HG02852 (cell line): ENCODE measurements at regions not wholly inside any gene's neighbourhood (a gene's known extent, or its start where the extent isn't known, plus 50 kb on each side); places are given as distances from the start of the nearest gene placed in this dataset.
A peak's percentile ranks its signal among the peaks of the same experiment; 100 is the strongest.

Source experiments
- ATAC-seq: cut with Tn5 transposase; IDR thresholded peaks from one replicate; pipeline ENCODE4 v1.9.1; 2021; ENCODE audit warnings: mild to moderate bottlenecking, moderate library complexity; ENCODE audit not compliant: unreplicated experiment

DNA sequence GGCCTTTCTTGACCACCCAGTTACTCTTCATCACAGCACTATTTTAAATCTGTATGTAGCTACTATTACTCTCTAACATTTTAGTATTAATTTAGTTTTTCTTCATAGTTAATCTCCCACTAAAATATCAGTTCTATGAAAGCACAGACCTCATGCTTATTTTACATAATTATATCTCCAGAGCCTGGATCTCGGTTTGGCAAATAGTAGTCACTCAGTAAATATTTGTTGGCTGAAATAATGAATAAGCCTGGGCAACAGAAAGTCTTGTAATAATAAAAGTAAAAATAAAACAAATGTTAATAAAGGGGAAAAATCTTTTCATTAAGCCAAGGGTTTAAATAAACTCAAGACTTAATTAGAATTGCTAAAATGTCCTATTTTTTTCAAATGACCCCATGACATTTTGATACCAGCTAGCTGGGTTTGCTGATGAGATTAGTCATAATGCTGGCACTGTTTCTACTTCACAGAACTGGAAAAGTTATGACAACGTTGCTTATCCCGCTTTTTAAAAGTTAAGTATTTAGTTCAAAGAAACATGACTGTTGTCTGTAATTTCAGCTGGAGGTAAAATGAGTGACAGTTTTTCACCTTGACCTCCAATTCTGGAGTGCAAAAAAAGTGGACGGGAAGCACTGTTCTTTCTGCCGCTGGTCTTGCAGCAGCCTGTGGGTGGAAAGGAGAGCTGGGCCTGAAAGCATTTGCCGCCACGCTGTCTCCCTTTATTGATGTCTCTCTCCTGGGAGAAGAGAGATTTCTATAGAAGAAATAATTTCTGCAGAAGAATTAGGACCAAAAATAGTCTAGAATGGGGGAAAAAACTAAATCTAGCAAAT is 85.2 kb upstream of the SPATA13 start:
- ATAC-seq = no peak

DNA sequence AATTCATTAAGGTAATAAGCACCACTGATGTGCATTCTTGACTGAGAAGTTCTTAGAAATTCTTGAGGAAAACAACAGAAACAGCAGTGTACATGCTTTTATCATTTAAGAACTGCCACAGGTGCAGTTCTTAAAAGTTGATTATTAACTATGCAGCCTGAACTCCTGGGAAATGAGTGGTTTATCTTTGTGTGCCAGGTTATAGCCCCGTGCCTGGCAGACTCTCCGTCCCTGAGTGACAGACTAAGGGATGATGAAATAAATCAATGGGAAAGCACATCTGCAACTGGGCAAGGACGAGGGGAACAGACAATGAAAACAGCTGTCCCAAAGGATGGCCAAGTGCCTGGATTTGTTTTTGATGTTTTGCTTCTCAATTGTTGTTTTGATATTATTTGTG is 84.4 kb upstream of the SPATA13 start:
- no peak for ATAC-seq

GRCh38 chr13:24076636-24077035 is 83.9 kb upstream of the SPATA13 start:
- no peak for ATAC-seq

DNA sequence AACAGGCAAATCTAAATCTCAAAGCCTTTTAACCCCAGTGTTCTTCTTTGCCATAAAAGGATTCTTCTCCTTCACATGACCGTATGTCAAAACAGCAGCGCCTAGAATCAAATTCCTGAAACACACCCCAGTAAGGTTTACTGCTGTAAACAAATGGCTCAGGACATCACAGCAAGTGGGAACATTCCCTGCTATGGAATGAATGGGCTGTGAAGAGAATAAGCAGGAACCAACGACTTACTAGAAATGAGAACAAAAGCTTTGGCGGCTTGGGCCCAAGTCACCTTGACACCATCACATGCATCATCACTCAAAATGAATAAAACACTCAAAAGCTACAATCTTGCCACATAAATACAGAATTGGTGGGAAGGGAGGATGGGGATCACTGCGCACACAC is 80.4 kb upstream of the SPATA13 start:
- no peak for ATAC-seq

DNA sequence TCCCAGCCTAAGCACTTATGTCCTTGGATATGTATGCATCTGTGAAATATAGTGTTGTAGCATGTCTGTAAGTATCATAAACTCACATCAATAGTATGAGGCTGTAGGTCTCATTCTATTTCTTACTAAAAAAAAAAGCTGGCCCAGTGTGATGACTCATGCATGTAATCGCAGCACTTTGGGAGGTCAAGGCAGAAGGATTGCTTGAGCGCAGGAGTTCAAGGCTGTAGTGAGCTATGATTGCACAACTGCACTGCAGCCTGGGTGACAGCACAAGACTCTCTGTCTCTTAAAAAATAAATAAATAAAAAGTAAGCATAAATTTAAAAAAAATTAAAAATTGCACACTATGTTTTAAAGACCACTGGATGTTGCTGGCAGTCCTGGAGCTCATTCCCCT is 79.1 kb upstream of the SPATA13 start:
- no peak for ATAC-seq

- ATAC-seq = no peak
Measured at GRCh38 chr13:24083141-24083540, 77.4 kb upstream of the SPATA13 start.

DNA sequence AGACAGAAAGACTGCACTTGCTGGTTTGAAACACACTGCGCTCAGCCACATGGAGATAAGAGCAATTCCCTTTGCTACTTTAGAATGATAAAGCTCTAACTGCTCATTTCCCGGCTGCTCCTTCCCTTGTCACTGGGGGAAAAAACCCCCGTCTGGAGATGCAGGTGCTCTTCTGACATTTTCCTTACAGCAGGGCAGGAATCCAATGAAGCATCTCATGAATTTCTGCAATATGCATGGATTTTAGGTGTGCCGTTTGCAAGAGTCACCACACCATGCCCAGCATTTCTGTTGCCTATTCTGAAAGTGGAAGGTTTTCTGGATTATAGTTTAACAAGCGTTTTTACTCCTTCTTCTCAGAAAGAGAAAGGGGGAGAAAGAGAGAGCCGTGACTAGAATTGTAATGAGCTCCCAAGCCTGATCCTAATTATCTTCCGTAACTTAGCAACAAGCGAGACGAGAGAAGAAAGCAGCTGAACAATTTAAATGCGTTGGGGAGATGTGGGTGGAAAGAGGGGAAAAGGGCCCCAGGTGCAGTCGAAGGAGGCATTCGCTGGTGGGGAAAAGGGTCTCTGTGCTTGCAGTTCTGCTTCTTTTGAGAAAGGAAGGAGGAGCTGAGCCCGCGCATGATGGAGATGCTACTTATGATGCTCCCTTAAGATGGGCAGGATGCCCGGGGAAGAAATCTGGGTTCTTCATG is 76.6 kb upstream of the SPATA13 start:
- ATAC-seq = no peak

DNA sequence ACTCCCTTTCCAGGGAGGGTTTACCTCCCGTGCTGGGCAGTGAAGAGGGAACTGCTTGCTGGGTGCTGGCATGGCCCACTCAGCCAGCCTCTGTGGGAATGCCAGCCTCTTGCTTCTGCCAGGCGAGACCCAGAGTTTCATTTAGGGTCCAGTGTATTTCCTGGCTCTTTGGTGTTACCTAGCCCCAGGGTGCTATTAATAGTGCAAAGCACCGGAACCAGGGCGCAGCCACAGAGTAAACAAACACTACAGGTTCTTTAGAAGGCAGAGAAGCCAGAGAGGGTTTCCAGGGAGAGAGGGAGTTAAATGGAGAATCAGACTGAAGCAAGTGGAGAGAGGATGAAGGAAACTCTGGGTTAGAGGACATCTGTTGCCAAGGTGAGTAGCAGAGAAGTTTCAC is 74.9 kb upstream of the SPATA13 start:
- ATAC-seq = no peak

DNA sequence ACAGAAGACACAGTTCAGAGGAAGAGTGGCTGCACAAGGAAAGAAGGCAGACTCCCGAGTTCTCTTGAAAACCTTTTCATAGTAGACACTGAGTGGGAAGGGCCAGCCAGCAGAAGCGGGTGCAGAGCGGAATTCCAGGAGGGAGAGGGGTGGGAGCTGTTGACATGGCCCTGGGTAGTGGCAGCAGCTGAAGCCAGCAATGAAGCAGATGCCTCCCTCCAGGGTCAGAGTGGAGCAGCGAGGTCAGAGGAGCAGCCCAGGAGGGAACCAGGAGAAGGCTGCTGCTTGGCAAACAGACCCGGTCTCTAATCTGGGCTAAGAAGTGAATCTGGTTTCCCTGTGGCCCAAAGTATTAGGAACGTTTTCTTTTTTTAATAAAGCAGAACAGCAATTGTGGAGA is 73.9 kb upstream of the SPATA13 start:
- ATAC-seq = no peak

- no peak for ATAC-seq
Measured at GRCh38 chr13:24087605-24088225, 72.8 kb upstream of the SPATA13 start.

DNA sequence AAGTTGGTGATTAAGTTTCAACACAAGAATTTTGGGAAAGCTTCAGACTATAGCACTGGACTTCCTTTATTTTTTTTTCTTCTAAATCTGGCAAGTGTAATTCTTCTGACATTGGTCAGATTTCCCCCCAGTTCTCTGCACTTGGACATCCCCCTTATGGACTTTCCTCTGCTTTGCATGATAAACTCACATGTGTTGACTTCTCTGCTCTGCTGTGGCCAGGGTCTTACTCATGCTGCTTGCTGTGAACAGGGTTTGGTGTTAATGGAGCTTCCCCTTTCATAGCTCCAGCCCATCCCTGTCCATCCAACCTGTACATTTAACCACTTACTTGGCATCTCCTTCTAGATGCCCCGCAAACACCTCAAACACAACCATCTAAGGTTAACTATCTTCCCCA is 70.5 kb upstream of the SPATA13 start:
- no peak for ATAC-seq

- no peak for ATAC-seq
Measured at GRCh38 chr13:24091080-24091479, 69.4 kb upstream of the SPATA13 start.

- ATAC-seq = no peak
Measured at GRCh38 chr13:24092108-24092507, 68.4 kb upstream of the SPATA13 start.

DNA sequence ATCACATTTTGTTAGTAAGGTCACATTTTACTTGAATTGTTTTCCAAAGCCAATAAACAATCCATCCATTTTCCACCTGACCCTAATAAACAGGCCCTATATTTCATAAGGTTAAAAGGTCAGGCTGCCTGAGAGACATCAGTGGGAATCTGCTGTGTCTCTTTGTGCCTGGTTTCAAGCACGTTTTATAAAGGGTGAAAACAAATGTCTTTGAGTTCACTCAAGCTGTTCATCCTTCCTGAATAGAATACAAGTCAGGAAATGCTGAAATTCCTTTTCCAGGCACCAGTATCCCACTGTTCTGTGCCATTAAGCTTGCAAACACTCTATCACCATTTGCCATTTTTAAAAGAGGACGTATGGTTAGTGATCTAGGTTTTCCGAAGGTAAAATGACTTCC is 67.5 kb upstream of the SPATA13 start:
- ATAC-seq = no peak

DNA sequence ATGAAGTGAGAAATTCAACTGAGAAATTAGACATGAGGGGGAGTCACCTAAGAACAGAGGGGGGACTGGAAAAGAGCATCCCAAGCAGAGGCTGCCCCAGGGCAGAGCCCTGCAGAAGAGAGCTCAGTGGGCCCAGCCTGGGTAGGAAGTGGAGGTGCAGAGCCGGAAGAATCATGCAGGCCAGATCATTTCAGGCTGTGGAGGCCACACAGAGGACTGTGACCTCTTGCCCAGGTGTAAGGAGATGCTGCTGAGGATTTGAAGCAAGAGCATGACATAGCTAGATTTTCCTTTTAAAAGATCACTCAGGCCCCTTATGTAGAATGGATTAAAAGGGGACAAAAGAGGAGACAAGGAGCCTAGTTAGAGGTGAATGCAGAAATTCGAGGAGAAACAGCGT is 63.9 kb upstream of the SPATA13 start:
- ATAC-seq = no peak

GRCh38 chr13:24097064-24097463 is 63.5 kb upstream of the SPATA13 start:
- no peak for ATAC-seq

DNA sequence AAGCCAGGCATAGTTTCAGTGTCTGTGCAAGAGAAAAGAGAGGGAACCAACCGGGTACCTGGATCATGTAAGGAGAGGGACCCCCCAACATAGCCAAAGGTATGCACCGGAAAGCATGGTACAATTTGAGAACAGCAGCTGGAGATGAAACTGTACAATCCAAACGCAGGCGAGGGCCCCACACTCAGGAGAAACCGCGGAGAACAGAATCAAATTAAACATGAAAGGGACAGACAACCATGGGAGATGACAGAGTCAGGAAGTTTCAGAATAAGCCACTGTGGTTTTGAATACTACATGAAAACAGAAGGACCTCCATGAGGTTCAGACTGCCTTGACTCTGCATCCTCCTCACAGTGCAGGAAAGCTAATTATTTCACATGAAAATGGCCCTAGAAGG is 62.9 kb upstream of the SPATA13 start:
- no peak for ATAC-seq

GRCh38 chr13:24099490-24099889 is 61.0 kb upstream of the SPATA13 start:
- no peak for ATAC-seq

DNA sequence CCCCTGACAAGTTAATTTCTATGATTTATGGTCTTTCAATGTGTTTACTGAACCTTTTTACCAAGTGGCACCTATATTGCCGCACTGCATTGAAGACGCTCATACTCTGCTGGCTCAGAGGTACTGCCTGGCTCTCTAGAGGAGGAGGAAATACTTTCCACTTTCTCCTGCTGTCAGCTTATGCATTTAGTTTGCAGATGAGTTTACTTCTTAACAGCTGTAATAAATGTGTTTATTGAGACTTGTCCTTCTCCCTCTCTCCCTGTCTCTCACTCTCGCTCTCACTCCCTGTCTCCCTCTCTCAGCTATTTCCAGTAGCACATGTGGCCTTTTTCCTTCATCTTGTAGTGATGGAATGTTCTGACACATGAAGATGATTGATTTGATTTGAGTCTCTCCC is 60.3 kb upstream of the SPATA13 start:
- ATAC-seq = no peak

DNA sequence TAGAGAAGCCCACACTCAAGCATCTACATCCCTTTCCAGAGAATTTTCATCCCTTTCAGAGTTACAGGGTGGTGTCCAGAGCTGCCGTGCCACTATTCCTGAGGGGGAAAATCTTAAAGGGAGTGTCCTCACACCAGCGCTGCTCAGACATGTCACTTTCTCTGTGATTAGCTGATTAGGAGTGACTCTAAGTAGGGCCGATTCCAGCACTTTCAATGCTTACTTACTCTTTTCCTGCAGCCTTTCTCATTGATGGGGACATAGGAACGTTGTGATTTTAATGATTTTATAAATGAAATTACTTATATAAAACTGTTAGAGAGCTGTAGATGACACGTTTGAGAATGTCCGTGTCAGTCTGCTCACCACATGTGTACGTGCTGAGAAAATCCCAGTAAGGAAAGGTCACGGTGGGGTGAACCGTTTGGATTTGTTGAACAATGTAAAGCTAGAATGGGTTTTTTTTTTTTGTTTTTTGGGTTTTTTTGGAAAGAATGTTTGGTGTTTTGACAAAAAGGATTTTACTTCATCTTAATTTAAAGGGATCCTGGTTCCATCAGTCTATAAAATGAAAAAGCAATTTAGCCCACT is 56.6 kb upstream of the SPATA13 start:
- no peak for ATAC-seq

- ATAC-seq = peak; percentile 60
Measured at GRCh38 chr13:24104723-24105122, 55.8 kb upstream of the SPATA13 start.

DNA sequence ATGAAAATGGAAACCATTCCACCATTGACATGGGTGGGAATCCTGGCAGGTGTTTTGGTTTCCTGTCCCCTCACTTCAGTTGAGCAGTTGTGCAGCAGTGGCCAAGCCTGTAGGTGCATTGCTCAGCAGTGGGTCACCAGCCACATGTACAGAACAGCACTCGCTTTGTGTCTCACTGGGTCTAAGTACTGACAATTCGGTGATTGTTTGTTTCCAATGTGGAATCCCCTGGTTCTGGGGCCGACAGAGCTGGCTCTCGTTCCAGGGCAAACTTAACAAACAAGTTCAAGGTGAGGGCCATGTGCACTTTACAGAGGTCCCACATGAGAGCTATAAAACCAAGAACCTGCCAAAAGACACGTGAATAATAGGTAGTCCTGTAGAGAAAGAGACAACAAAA is 54.1 kb upstream of the SPATA13 start:
- no peak for ATAC-seq
